Type B pancreatic cell (in vitro differentiated cells): ENCODE measurements at regions not wholly inside any gene's neighbourhood (a gene's known extent, or its start where the extent isn't known, plus 50 kb on each side); places are given as distances from the start of the nearest gene placed in this dataset.

Source experiments
- DNase-seq: peaks from one replicate; pipeline ENCODE4 v3.0.0; 2021; ENCODE audit warnings: mixed read lengths; ENCODE audit not compliant: unreplicated experiment; ENCODE audit errors: extremely low spot score
- H3K27ac Mint-ChIP-seq: 2 replicates; pipeline ENCODE4 v1.8.0; 2021; ENCODE audit warnings: mild to moderate bottlenecking, mixed read lengths
- H3K27me3 Mint-ChIP-seq: 2 replicates; pipeline ENCODE4 v1.8.0; 2021; ENCODE audit warnings: mixed read lengths
- H3K36me3 Mint-ChIP-seq: 2 replicates; pipeline ENCODE4 v1.8.0; 2021; ENCODE audit warnings: mixed read lengths
- H3K4me1 Mint-ChIP-seq: one replicate; pipeline ENCODE4 v1.8.0; 2021; ENCODE audit warnings: mixed read lengths; ENCODE audit not compliant: unreplicated experiment
- H3K4me3 Mint-ChIP-seq: 2 replicates; pipeline ENCODE4 v1.8.0; 2021; ENCODE audit warnings: mild to moderate bottlenecking, mixed read lengths
- H3K9me3 Mint-ChIP-seq: 2 replicates; pipeline ENCODE4 v1.8.0; 2021; ENCODE audit warnings: mixed read lengths
- TF ChIP-seq, protein P1 (sequence below): fragments of 200-600 bp; sonication (generic); conservative IDR thresholded peaks from 2 replicates; pipeline ENCODE4 v1.5.0; 2021; ENCODE audit warnings: antibody characterized with exemption, mild to moderate bottlenecking

DNA sequence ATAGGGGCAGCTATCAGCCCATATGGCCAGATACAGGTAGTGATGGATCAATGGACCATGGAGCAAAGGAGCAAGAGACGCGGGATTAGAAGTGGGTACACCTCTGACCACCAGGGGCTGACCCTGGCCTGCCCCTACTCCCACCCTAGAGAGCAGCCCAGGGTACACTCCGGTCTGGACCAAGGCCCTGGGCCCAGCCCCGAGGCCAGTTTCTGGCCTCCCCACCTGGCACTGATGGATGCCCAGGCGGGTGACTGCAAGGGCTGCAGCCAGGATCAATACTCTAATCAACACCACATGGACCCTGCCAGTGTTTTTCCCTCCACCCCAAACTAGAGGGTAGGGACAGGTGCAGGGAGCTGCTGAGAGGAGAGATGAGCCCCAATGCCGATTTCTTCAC lies 74.1 kb upstream of the NECTIN1 start:
- peaks cover 18% of the 10 kb centered on the region for H3K27me3 Mint-ChIP-seq
- no peak overlapping the region for H3K4me3 Mint-ChIP-seq
- no peak overlapping the region for H3K27ac Mint-ChIP-seq
- H3K9me3 Mint-ChIP-seq: no peaks in the 10 kb centered on the region
- no peak for DNase-seq
- TF ChIP-seq, protein P1, sequence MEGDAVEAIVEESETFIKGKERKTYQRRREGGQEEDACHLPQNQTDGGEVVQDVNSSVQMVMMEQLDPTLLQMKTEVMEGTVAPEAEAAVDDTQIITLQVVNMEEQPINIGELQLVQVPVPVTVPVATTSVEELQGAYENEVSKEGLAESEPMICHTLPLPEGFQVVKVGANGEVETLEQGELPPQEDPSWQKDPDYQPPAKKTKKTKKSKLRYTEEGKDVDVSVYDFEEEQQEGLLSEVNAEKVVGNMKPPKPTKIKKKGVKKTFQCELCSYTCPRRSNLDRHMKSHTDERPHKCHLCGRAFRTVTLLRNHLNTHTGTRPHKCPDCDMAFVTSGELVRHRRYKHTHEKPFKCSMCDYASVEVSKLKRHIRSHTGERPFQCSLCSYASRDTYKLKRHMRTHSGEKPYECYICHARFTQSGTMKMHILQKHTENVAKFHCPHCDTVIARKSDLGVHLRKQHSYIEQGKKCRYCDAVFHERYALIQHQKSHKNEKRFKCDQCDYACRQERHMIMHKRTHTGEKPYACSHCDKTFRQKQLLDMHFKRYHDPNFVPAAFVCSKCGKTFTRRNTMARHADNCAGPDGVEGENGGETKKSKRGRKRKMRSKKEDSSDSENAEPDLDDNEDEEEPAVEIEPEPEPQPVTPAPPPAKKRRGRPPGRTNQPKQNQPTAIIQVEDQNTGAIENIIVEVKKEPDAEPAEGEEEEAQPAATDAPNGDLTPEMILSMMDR: no peak
- H3K4me1 Mint-ChIP-seq: no peaks in the 10 kb centered on the region
- no peaks in the 10 kb centered on the region for H3K36me3 Mint-ChIP-seq

DNA sequence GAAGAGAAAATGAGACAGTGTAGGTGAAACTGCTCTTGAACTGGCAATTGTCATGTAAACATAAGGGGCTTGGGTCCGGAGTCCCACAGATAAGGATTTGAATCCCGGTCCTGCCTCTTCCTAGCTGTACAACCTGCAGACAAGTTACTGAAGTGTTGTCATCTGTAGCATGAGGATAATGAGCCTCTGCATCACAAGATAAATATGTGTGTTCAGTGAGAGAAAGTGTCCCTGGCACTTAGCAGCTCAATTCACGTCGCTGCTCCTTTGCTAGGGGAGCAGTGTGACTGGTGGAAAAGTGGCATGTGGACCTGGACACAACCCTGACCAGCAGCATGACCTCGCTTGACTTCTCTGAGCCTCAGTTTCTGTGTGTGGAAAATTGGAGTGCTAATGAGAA lies 73.7 kb upstream of the NECTIN1 start:
- Mint-ChIP-seq H3K4me1 (peaks cover under 1% of the 10 kb centered on the region), H3K9me3 (no peaks in the 10 kb centered on the region), H3K36me3 (no peaks in the 10 kb centered on the region), H3K4me3 (no peak overlapping the region), H3K27ac (no peak overlapping the region), H3K27me3 (peaks cover 18% of the 10 kb centered on the region)
- DNase-seq: no peak
- TF ChIP-seq, protein P1: no peak

DNA sequence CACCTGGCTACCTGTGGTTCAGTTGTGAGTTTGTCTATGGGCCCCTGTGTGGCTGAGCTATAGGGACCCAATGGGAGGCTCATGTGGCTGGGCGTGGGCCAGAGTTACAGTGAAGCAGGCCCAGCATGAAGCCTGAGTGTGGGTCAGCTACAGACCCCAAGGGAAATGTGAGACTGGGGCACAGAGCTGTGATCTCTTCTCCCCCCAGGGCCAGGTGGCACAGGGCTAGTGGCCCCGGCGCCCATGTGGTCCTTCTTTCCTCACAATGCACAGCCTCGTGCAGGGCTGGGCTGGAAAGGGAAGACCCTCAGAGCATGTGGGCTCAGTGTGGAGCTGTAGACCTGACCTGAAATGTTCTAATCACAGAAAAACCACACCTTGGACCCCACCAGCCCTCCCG lies 71.6 kb upstream of the NECTIN1 start:
- H3K36me3 Mint-ChIP-seq: no peaks in the 10 kb centered on the region
- peaks cover 18% of the 10 kb centered on the region for H3K4me1 Mint-ChIP-seq
- no peaks in the 10 kb centered on the region for H3K9me3 Mint-ChIP-seq
- DNase-seq: no peak
- TF ChIP-seq, protein P1: no peak
- no peak overlapping the region for H3K4me3 Mint-ChIP-seq
- H3K27ac Mint-ChIP-seq: no peak overlapping the region
- H3K27me3 Mint-ChIP-seq: peaks cover 21% of the 10 kb centered on the region

DNA sequence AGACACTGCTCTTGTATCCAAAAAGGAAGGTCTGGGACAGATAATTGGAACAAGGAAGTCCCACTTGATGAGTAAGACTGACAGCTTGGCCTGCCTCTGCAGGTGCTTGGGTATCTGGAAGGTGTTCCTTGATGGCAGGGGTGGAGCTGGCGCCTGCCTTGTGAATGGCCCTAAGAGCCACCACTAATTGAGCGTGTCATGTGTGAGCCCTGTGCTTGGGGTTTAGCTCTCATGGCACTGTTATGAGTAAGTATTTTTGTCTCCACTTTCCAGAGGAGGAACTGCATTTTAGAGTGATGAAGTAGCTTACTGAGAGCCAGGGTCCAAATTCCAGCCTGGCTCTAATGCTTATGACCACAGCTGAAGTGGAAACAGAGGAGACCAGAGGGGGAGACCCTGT lies 71.2 kb upstream of the NECTIN1 start:
- no peak for DNase-seq
- TF ChIP-seq, protein P1: no peak
- Mint-ChIP-seq H3K4me3 (no peak overlapping the region), H3K9me3 (no peaks in the 10 kb centered on the region), H3K27me3 (peaks cover 22% of the 10 kb centered on the region), H3K27ac (no peak overlapping the region), H3K4me1 (peaks cover 21% of the 10 kb centered on the region), H3K36me3 (no peaks in the 10 kb centered on the region)

DNA sequence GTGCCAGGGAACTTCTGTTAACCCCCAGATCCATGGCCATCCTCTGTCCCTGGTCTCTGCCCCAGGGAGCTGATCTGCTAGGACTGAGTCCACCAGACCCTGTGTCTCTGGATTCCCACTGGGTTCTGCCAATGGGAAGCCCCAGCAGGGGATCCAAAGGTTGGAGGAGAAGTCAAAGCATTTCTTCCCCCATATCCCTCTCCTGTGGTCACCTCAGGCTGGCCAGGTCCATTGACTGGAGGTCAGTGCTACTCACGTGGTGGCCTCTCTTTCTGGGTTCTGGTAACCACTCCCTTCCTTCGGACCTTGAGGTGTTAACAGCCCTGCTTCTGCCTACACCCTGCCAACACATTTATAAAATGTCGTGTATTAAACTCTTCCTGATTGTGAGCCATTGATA lies 69.7 kb upstream of the NECTIN1 start:
- Mint-ChIP-seq H3K36me3 (no peaks in the 10 kb centered on the region), H3K4me1 (peaks cover 23% of the 10 kb centered on the region), H3K4me3 (no peak overlapping the region), H3K27me3 (peaks cover 21% of the 10 kb centered on the region), H3K27ac (no peak overlapping the region), H3K9me3 (no peaks in the 10 kb centered on the region)
- TF ChIP-seq, protein P1: no peak
- DNase-seq: no peak

DNA sequence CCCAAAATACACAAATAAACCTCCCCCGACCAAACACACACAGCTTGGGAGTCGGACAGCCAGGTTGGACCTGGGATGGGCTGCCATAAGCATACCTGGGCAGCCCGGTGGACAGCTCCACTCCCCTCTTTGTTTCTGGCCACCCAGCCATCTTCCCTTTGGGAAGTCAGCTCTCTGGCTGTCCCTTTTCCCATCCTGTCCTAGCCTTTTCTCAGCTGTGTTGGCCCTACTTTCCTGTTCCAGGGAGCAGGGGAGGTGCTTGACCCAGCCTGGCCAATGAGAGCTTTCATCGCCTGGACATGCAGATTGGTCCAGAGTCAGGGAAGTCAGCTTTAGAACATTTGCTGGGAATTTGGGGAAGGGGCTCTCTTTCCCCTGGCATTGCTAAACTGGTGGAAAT lies 68.7 kb upstream of the NECTIN1 start:
- Mint-ChIP-seq H3K4me1 (peaks cover 23% of the 10 kb centered on the region), H3K27me3 (peaks cover 21% of the 10 kb centered on the region), H3K36me3 (no peaks in the 10 kb centered on the region), H3K9me3 (no peaks in the 10 kb centered on the region), H3K4me3 (no peak overlapping the region), H3K27ac (peak overlapping the region; percentile 56)
- TF ChIP-seq, protein P1: no peak
- DNase-seq: no peak
